RWPE1 (cell line): ENCODE measurements at regions not wholly inside any gene's neighbourhood (a gene's known extent, or its start where the extent isn't known, plus 50 kb on each side); places are given as distances from the start of the nearest gene placed in this dataset.
"Not testable (repeated sequence)": the region's sequence is repeated elsewhere in the genome, so short reads cannot be mapped to it uniquely, and the experiment has no call there.

Experiments
- CTCF ChIA-PET: fragments of 350-600 bp; sonication (Branson Sonifier 250); formaldehyde crosslinking; extraction: SDS; loops from one replicate; lab custom pipeline; 2021; lab: Yijun Ruan, JAX
- POLR2A ChIA-PET: fragments of 400-600 bp; formaldehyde crosslinking; extraction: SDS; loops from one replicate; lab custom pipeline; 2020; ENCODE audit warnings: antibody characterized with exemption; ENCODE audit not compliant: low non-redundant PET; lab: Yijun Ruan, JAX
- DNase-seq: peaks from one replicate; pipeline ENCODE4 v3.0.0; 2012; ENCODE audit warnings: low spot score
- H3K27ac ChIP-seq: fragments of 450-650 bp; 2 replicates; pipeline ENCODE4 v1.5.1; 2017
- CTCF ChIP-seq: fragments of 450-650 bp; conservative IDR thresholded peaks from 2 replicates; pipeline ENCODE4 v1.5.1; 2017; ENCODE audit warnings: low read depth, mild to moderate bottlenecking

GRCh38 chr1:244294599-244295224 is 157.0 kb downstream of the ADSS2 start:
- TF ChIP-seq CTCF: no peak
- DNase-seq: no peak
- CTCF ChIA-PET: interaction anchor here (0.6 kb wide), 2 partner anchors 179 to 964 kb away, joined by 3 to 6 read pairs; no protein-coding TSS in a partner anchor
- H3K27ac ChIP-seq: no peak overlapping the region
- POLR2A ChIA-PET: no interaction called here

GRCh38 chr1:244296003-244296402 is 155.7 kb downstream of the ADSS2 start:
- POLR2A ChIA-PET: no interaction called here
- no peak for DNase-seq
- no peak for TF ChIP-seq CTCF
- CTCF ChIA-PET: no interaction called here
- H3K27ac ChIP-seq: no peak overlapping the region

- ChIA-PET CTCF (interaction anchor here (0.6 kb wide), 1 partner anchor 242 kb away, joined by 6 read pairs; no protein-coding TSS in a partner anchor), POLR2A (no interaction called here)
- no peak for DNase-seq
- no peak overlapping the region for H3K27ac ChIP-seq
- no peak for TF ChIP-seq CTCF
These were observed 155.3 kb downstream of the ADSS2 start for GRCh38 chr1:244296447-244296846.

- POLR2A ChIA-PET: no interaction called here
- no peak overlapping the region for H3K27ac ChIP-seq
- CTCF ChIA-PET: interaction anchor here (0.6 kb wide), 1 partner anchor 242 kb away, joined by 6 read pairs; no protein-coding TSS in a partner anchor
- no peak for TF ChIP-seq CTCF
- DNase-seq: no peak
These were observed 154.6 kb downstream of the ADSS2 start for GRCh38 chr1:244297087-244297486.

GRCh38 chr1:244297616-244298015 is 154.1 kb downstream of the ADSS2 start:
- no peak overlapping the region for H3K27ac ChIP-seq
- CTCF ChIA-PET: no interaction called here
- no peak for TF ChIP-seq CTCF
- POLR2A ChIA-PET: no interaction called here
- DNase-seq: no peak

GRCh38 chr1:244300029-244300375 is 151.7 kb downstream of the ADSS2 start:
- H3K27ac ChIP-seq: peak overlapping the region; percentile 65
- not testable (repeated sequence) for DNase-seq
- ChIA-PET POLR2A (interaction anchor here (0.6 kb wide), 1 partner anchor 808 kb away, joined by 6 read pairs; no protein-coding TSS in a partner anchor), CTCF (interaction anchor here (0.6 to 1.4 kb wide), 14 partner anchors 10 to 605 kb away, joined by 3 to 6 read pairs (median 4); no protein-coding TSS in a partner anchor)

- CTCF ChIA-PET: no interaction called here
- POLR2A ChIA-PET: no interaction called here
- H3K27ac ChIP-seq: peak overlapping the region; percentile 23; the same call in 1 of the 2 replicates
- DNase-seq: no peak
- no peak for TF ChIP-seq CTCF
These were observed 150.0 kb downstream of the ADSS2 start for GRCh38 chr1:244301595-244302130.
